Mesodermal cell (in vitro differentiated cells): ENCODE measurements at regions not wholly inside any gene's neighbourhood (a gene's known extent, or its start where the extent isn't known, plus 50 kb on each side); places are given as distances from the start of the nearest gene placed in this dataset.

ENCODE experiments used
- H3K27ac ChIP-seq: 2 replicates; pipeline ENCODE4 v1.7.0; 2013; ENCODE audit warnings: mild to moderate bottlenecking, low read depth, low read length, moderate library complexity; ENCODE audit not compliant: severe bottlenecking
- H3K36me3 ChIP-seq: 2 replicates; pipeline ENCODE4 v1.7.1; 2013; ENCODE audit warnings: mild to moderate bottlenecking, low read length, moderate library complexity; ENCODE audit not compliant: control insufficient read depth, insufficient read depth
- H3K4me1 ChIP-seq: one replicate; pipeline ENCODE4 v1.7.1; 2013; ENCODE audit warnings: mild to moderate bottlenecking, low read length; ENCODE audit not compliant: insufficient read depth, control insufficient read depth, poor library complexity, severe bottlenecking
- H3K4me3 ChIP-seq: 2 replicates; pipeline ENCODE4 v1.7.0; 2013; ENCODE audit warnings: low read length, control low read depth, mild to moderate bottlenecking; ENCODE audit not compliant: insufficient read depth, poor library complexity, severe bottlenecking; ENCODE audit errors: extremely low read depth
- H3K9me3 ChIP-seq: 2 replicates; pipeline ENCODE4 v1.7.1; 2013; ENCODE audit warnings: mild to moderate bottlenecking, low read length, moderate library complexity; ENCODE audit not compliant: control insufficient read depth
- WGBS, 2 experiments: methylation state at CpG; one replicate each; pipeline ENCODE4 v1.1.5; 2013; ENCODE audit warnings: missing lambda C conversion rate in 2 of 2; ENCODE audit not compliant: insufficient coverage in 2 of 2; 5-methylcytosine and 5-hydroxymethylcytosine counted together

DNA sequence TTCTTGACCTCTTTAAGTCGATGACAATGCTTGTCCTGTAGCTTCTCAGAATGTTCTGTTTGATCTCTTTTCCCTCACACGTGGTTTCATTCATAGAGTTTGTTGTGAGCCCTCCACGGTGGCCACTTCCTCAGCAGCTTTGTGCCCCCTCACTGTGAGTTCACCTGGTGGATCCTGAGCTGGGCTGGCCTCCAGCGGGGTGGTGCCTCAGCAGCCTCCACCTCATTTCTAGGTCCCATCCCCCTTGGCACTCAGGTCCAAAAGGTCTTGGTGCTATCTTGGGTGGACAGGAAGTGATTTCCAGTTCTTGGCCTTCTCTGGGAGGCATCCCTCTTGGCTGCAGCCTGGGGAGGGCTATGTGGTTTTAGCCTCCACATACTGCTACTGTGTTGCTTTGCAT is 203.2 kb upstream of the WSCD1 start:
- no peaks in the 10 kb centered on the region for H3K9me3 ChIP-seq
- no peaks in the 10 kb centered on the region for H3K36me3 ChIP-seq
- no peak overlapping the region for H3K4me3 ChIP-seq
- no peaks in the 10 kb centered on the region for H3K4me1 ChIP-seq
- 54 to 69% methylated on average over 2 to 3 of the region's 4 CpGs for WGBS, 2 experiments
- H3K27ac ChIP-seq, result no peak overlapping the region

DNA sequence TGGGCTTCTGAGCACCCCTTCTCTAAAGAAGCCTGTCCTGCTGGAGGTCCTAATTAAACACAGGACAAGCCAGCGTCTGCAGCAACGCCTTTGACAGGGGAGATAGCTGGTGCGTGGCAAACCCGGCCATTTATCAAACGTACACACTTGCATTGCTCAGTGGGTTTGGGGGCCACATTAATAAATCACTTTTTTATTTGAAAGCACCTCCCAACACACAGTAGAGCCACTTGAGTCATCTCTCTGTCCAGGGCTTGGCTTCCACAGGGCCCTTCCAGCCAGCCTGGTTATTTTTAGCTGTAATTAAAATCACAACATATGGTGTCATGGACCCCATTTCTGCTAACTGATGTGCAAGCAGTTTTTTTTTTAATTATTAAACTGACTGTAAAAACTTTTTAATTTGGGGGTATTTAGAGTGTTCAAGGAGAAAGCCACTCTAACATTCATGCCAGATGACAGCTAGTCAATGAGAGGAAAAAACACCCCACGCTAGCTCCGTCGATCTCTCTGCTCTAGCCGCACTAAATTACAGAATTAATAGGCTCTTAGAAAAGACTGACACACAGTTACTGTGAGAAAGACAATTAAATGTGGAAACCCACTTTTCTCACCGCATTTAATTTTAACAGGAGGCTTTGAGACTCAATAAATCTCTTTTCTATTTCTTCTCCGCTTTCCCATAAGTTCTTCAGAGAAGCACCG is 201.0 kb upstream of the WSCD1 start:
- no peaks in the 10 kb centered on the region for H3K36me3 ChIP-seq
- H3K27ac ChIP-seq, result no peak overlapping the region
- no peaks in the 10 kb centered on the region for H3K9me3 ChIP-seq
- WGBS, 2 experiments, result 86 to 95% methylated on average over 7 to 11 of the region's 12 CpGs
- H3K4me1 ChIP-seq, result no peaks in the 10 kb centered on the region
- no peak overlapping the region for H3K4me3 ChIP-seq

GRCh38 chr17:5870231-5870953 is 199.8 kb upstream of the WSCD1 start:
- WGBS, 2 experiments, result 83 to 87% methylated on average over 4 of the region's 6 CpGs
- Histone ChIP-seq H3K4me3 (no peak overlapping the region), H3K4me1 (no peaks in the 10 kb centered on the region), H3K9me3 (no peaks in the 10 kb centered on the region), H3K27ac (no peak overlapping the region), H3K36me3 (no peaks in the 10 kb centered on the region)

- Histone ChIP-seq H3K36me3 (no peaks in the 10 kb centered on the region), H3K4me3 (no peak overlapping the region), H3K4me1 (peaks cover 2% of the 10 kb centered on the region), H3K9me3 (no peaks in the 10 kb centered on the region), H3K27ac (no peak overlapping the region)
- WGBS, 2 experiments, result 94 to 97% methylated on average over 9 of the region's 10 CpGs
Measured at GRCh38 chr17:5871666-5872065, 198.5 kb upstream of the WSCD1 start.

DNA sequence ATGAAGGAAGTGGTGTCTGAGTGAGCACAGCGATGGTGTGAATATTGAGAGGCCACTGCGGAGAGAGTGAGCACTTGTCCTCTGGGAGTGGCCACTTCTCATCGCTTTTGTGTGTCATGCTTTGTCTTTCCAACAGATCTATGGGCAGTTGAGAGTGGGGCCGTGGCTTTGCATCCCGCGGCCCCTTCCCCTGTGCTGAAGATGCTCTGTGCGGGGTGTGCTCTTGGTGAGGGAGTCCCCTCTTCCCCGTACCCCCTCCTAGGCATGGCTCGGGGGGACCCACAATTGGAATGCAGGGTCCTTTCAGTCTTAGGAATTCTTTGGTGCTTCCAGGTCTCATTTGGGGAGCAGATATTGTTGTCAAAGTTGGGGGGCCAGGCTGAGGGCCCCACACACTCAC is 197.3 kb upstream of the WSCD1 start:
- Histone ChIP-seq H3K4me1 (peaks cover 2% of the 10 kb centered on the region), H3K27ac (no peak overlapping the region), H3K4me3 (no peak overlapping the region), H3K36me3 (no peaks in the 10 kb centered on the region), H3K9me3 (no peaks in the 10 kb centered on the region)
- 84 to 97% methylated on average over 5 to 7 of the region's 9 CpGs for WGBS, 2 experiments

- peaks cover 2% of the 10 kb centered on the region for H3K4me1 ChIP-seq
- no peaks in the 10 kb centered on the region for H3K36me3 ChIP-seq
- WGBS, 2 experiments, result 94 to 100% methylated on average over 4 of the region's 4 CpGs
- no peaks in the 10 kb centered on the region for H3K9me3 ChIP-seq
- H3K4me3 ChIP-seq, result no peak overlapping the region
- no peak overlapping the region for H3K27ac ChIP-seq
Measured at GRCh38 chr17:5873781-5874180, 196.4 kb upstream of the WSCD1 start.

- Histone ChIP-seq H3K9me3 (no peaks in the 10 kb centered on the region), H3K4me3 (no peak overlapping the region), H3K27ac (no peak overlapping the region), H3K4me1 (peaks cover 2% of the 10 kb centered on the region), H3K36me3 (no peaks in the 10 kb centered on the region)
- WGBS, 2 experiments, result 72 to 100% methylated on average over 2 of the region's 6 CpGs
Measured at GRCh38 chr17:5874486-5874885, 195.7 kb upstream of the WSCD1 start.

- Histone ChIP-seq H3K36me3 (no peaks in the 10 kb centered on the region), H3K4me3 (no peak overlapping the region), H3K9me3 (no peaks in the 10 kb centered on the region), H3K4me1 (peaks cover 2% of the 10 kb centered on the region), H3K27ac (no peak overlapping the region)
- WGBS, 2 experiments, result no CpG with 5 or more reads among the region's 1 CpG
Measured at GRCh38 chr17:5877366-5877765, 192.8 kb upstream of the WSCD1 start.

DNA sequence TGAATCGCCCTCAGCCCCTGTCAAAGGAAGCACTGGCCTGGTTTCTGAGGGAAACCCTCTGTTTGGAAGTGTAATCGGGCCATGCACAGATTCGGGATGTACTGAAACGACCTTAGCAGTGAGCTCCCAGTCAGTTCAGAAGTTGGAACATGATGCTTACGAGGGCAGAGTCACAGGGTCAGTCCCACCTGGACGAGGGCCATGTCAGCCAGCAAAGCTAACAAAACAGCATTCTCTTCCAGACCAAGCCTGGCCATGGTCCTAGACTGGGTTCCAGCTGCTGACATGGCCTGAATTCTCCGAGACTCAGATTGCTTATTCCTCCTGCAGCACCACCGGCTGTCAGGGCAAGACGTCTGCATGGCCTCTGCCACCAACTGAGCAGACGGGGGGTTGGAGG is 192.2 kb upstream of the WSCD1 start:
- WGBS, 2 experiments, result 83 to 88% methylated on average over 10 of the region's 10 CpGs
- Histone ChIP-seq H3K36me3 (no peaks in the 10 kb centered on the region), H3K4me1 (peaks cover 2% of the 10 kb centered on the region), H3K4me3 (no peak overlapping the region), H3K27ac (no peak overlapping the region), H3K9me3 (no peaks in the 10 kb centered on the region)

- Histone ChIP-seq H3K4me3 (no peak overlapping the region), H3K4me1 (no peaks in the 10 kb centered on the region), H3K27ac (no peak overlapping the region), H3K9me3 (no peaks in the 10 kb centered on the region), H3K36me3 (no peaks in the 10 kb centered on the region)
- 81 to 89% methylated on average over 6 of the region's 6 CpGs for WGBS, 2 experiments
Measured at GRCh38 chr17:5881849-5882248, 188.3 kb upstream of the WSCD1 start.
